GM19328 (cell line): ENCODE measurements at regions not wholly inside any gene's neighbourhood (a gene's known extent, or its start where the extent isn't known, plus 50 kb on each side); places are given as distances from the start of the nearest gene placed in this dataset.

Experiments used
- ATAC-seq: cut with Tn5 transposase; IDR thresholded peaks from one replicate; pipeline ENCODE4 v1.9.1; 2021; ENCODE audit warnings: mild to moderate bottlenecking, moderate library complexity; ENCODE audit not compliant: unreplicated experiment

DNA sequence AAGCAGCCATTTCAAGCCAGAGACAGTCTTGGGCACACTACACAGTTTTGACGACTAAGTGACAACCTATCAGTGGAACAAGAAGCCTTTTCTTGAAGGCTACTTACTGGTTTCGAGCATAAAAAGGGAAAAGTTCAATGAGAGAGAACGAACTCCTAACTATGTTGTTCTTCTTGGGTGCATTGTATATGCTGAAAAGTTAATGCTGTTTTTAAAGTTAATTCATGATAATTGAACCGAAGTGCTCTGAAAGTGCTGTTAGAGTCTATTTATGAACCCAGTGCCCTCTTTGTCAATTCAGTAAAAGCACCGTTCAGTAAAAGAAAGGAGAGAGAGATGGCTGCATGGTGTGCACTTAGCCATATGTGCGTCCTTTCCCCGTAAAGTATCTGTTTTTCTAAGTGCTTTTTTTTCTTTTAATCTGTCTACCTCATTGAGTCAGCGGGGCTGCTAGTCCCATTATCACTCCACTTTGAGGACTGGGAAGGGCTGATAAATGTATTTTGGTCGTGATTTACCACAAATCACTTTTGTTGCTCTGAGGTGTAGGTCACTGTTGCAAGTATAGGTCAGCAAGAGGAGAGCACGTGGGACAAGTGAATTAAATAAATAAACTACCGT is 380.7 kb upstream of the GOLIM4 start:
- no peak for ATAC-seq

- ATAC-seq: no peak
Measured at GRCh38 chr3:168475704-168476103, 380.0 kb upstream of the GOLIM4 start.

- ATAC-seq: no peak
Measured at GRCh38 chr3:168473334-168473890, 377.7 kb upstream of the GOLIM4 start.

DNA sequence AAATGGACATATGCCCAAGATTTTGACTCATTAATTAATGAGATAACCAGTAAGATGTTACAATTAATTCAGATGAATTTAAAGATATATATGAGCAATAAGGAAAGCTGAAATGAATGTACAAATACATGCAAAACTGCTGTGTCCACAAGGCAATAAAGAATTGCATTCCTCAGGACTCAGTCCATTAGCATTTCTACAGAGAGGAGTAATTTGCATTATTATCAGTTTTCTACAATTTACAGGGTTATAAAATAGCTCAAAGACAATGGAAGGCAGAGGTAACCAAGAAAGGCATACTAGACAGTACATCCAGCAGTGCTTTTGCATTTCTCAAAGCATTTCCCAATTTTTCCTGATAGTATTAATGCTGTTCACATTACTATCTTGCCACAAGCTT is 377.1 kb upstream of the GOLIM4 start:
- ATAC-seq: no peak

DNA sequence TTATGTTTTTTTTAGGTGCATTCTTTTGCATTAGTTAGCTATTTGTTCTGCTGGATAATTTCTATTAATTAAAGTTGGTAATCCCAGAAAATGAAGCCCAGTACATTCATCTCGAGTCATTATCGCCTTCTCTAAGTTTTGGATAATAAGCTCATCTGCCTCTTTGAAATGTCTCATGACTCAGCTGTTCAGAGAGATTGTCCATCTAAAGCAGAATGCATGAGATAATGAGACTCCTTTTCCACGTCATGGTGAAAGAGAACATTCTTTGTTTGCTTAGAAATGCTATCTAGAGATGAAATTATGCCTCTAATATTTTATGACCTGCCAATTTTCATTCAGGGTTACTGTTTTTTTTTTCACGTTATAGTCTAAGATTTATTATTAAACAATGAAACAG is 374.7 kb upstream of the GOLIM4 start:
- ATAC-seq: no peak

GRCh38 chr3:168469436-168469835 is 373.7 kb upstream of the GOLIM4 start:
- ATAC-seq: no peak

DNA sequence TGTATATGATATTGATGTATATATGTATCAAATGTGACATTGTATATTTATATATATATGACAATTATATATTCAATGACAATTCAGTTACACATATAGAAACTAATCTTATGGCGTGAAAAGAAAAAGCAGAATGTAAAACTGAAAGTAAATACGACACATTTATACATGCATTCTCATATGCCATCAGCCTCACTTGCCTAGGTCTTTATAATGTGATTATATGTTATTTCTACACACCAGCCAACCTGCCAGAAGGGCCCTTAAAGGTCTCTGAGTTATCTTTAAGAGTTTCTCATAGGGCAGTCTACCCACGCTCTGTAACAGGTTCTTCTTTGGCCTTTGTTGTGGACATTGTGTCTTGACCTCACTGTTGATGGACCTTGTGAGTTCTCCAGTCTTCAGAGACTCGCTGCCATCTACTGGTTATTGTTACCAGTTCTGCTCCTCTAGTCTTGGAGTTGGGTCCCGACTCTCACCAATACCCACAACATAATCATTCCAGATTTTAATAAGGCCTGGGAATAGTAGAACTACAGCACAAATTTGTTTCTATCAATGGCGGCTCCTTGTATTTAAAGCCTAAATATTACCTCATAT is 371.5 kb upstream of the GOLIM4 start:
- ATAC-seq: no peak

GRCh38 chr3:168461793-168462192 is 366.1 kb upstream of the GOLIM4 start:
- ATAC-seq: no peak

- ATAC-seq: no peak
Measured at GRCh38 chr3:168459226-168459784, 363.6 kb upstream of the GOLIM4 start.

DNA sequence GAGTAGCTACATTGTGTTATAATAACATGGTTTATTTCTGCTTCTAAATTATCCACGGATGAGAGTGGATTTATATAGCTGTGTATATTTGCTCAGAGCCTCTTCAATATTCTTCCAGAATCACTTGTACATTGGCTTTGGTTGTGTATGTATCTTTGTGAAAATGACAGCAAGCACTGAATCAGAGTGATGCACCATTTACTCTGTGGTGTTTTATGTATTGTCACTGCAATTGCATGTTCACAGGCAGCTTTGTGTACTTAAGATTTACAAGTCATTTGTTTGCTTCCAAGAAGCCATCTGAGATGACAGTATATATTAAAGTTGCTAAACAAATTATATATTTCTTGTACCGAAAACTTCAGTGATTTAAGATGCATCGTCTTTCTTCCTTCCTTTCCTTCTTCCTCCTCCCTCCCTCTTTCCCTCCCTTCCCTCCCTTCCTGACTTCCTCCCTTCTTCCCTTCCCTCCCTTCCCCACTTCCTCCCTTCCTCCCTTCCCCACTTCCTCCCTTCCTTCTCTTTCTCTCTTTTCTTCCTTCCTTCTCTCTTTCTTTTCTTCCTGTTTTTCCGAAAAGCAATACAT is 362.3 kb upstream of the GOLIM4 start:
- no peak for ATAC-seq

DNA sequence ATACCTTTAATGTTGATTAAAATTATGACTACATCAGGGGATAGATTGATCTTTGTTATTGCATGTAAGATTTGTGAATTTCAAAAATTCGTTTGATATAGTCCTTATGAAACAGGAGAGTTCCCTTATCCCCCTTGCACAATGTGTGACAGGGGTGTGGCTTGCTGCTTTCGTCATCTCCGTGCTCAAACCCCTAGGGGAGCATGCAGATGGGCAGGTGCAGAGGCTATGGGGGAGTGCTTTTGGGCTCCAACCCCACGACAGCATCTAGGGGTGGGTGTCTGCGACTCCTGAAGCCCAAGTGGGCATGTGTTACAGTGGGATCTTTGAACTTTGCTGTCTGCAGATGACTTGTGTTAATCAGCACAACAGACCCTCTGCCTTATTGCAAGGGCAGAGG is 360.1 kb upstream of the GOLIM4 start:
- ATAC-seq: no peak

- ATAC-seq: no peak
Measured at GRCh38 chr3:168453623-168454022, 357.9 kb upstream of the GOLIM4 start.

DNA sequence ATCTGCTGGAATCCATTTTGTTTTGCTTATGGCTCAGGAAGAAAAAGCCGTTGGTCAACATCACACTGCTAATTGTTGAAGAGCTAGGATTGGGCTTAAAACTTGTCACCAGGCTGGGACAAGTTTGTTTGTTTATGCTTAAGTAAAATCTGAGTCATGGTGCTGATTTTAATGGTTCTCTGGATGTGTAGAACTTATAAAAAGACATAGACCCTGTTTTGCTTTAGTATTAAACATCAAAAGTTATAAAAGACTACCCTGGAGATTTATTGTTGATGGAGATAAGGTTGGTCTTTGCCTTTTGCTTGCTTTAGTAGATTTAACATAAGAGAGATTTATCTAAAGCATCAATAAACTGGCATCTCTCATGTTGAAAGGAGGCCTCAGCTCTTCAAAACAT is 348.2 kb upstream of the GOLIM4 start:
- no peak for ATAC-seq

- ATAC-seq: no peak
Measured at GRCh38 chr3:168442502-168442901, 346.8 kb upstream of the GOLIM4 start.

- ATAC-seq: no peak
Measured at GRCh38 chr3:168436245-168436724, 340.6 kb upstream of the GOLIM4 start.

GRCh38 chr3:168431491-168431890 is 335.8 kb upstream of the GOLIM4 start:
- ATAC-seq: no peak

- no peak for ATAC-seq
Measured at GRCh38 chr3:168427835-168428475, 332.2 kb upstream of the GOLIM4 start.

DNA sequence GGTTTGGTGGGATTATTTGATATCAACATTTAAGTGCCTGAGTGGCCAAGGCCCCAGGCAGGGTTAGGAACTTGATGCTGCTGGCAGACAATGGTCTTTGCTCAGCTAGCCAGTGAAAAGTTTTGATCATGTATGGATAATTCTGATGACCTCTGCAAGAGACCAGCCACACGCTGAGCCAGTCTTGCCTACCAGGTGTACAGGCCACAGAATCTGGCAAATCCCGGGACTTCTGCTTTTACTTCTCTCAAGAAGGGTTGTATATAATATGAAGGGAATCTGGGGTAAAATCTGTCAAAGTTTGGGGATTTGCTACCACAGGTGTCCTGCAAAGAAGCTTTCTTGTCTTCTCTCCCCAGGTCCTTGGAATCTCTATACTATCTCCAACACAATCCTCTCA is 331.4 kb upstream of the GOLIM4 start:
- no peak for ATAC-seq

- no peak for ATAC-seq
Measured at GRCh38 chr3:168425936-168426595, 330.3 kb upstream of the GOLIM4 start.

- no peak for ATAC-seq
Measured at GRCh38 chr3:168424059-168424734, 328.5 kb upstream of the GOLIM4 start.
